ENCODE measurements at regions not wholly inside any gene's neighbourhood (a gene's known extent, or its start where the extent isn't known, plus 50 kb on each side); places are given as distances from the start of the nearest gene placed in this dataset.

DNA sequence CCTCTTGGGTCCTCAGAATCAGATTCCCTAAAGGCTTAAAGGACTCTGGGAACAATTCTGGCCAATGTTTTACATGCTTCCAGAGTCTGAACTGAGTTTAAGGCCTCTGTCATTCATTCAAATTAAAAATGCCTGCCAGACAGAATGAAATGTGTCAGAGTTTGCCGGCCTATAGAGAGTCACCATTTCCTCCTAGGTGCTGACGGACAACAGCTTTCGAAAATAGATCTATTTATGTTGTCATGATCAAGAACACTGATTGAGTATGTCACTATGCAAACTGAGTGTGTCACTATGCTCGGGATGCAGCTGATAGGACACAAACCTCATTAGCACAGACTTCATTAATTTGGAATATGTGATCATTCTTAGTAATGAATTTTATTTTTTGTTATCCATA is 151.4 kb upstream of the TMCC3 start:
- no CpG with 5 or more reads among the region's 4 CpGs for WGBS (ENCODE audit: insufficient coverage)
- Mint-ChIP-seq H3K27ac (no peak overlapping the region), H3K27me3 (ENCODE audit: low read depth in 3 of 3) (peaks cover 0 to 4% (median 0%) of the 10 kb centered on the region in 3 donors), H3K36me3 (no peaks in the 10 kb centered on the region), H3K4me3 (no peak overlapping the region), H3K4me1 (peaks cover 16% of the 10 kb centered on the region), H3K9me3 (no peaks in the 10 kb centered on the region)
- Histone ChIP-seq H3K4me2 (replicated peaks; ENCODE audit: extremely low read depth, low read length, poor library complexity, severe bottlenecking) (no peak overlapping the region), H3K9ac (ENCODE audit: insufficient read depth, low read length, poor library complexity, severe bottlenecking) (no peak overlapping the region), H4K20me1 (ENCODE audit: insufficient read depth, low read length) (no peaks in the 10 kb centered on the region), H3K36me3 (replicated peaks in 1 of 2; ENCODE audit: control insufficient read depth in 1 of 2, insufficient read depth in 2 of 2, low read length in 2 of 2) (no peaks in the 10 kb centered on the region), H3K27me3 (ENCODE audit: control insufficient read depth in 2 of 2, insufficient read depth in 2 of 2, low read length in 2 of 2) (no peaks in the 10 kb centered on the region), H3K4me1 (ENCODE audit: control insufficient read depth in 1 of 2, insufficient read depth in 2 of 2, low read length in 2 of 2) (peaks cover 15 to 17% of the 10 kb centered on the region in 2 donors), H3K79me2 (ENCODE audit: insufficient read depth, low read length) (no peaks in the 10 kb centered on the region), H3K4me3 (replicated peaks in 1 of 3; ENCODE audit: low read depth in 2 of 3, low read length in 3 of 3) (no peak overlapping the region), H3K27ac (ENCODE audit: low read depth in 1 of 2, low read length in 2 of 2) (no peak overlapping the region), H2AFZ (ENCODE audit: insufficient read depth, low read depth, low read length, poor library complexity, severe bottlenecking) (no peak overlapping the region), H3K9me3 (replicated peaks in 1 of 2; ENCODE audit: control insufficient read depth in 1 of 2, insufficient read depth in 1 of 2, low read length in 2 of 2) (no peaks in the 10 kb centered on the region)
- no peak for DNase-seq
- no peak for TF ChIP-seq CTCF (IDR thresholded peaks at IDR 0.05)
- intact Hi-C loops (cut with micrococcal nuclease): no loop called here

- H3K9me3 Mint-ChIP-seq: no peaks in the 10 kb centered on the region
- no CpG with 5 or more reads among the region's 2 CpGs for WGBS (ENCODE audit: insufficient coverage)
- H4K20me1 ChIP-seq (ENCODE audit: insufficient read depth, low read length): no peaks in the 10 kb centered on the region
- no peak overlapping the region for H3K27ac Mint-ChIP-seq
- no peaks in the 10 kb centered on the region for H3K4me1 ChIP-seq (ENCODE audit: control insufficient read depth in 1 of 2, insufficient read depth in 2 of 2, low read length in 2 of 2)
- no peak overlapping the region for H3K9ac ChIP-seq (ENCODE audit: insufficient read depth, low read length, poor library complexity, severe bottlenecking)
- H3K4me3 ChIP-seq (replicated peaks in 1 of 3; ENCODE audit: low read depth in 2 of 3, low read length in 3 of 3): no peak overlapping the region
- no peaks in the 10 kb centered on the region for H3K9me3 ChIP-seq (replicated peaks in 1 of 2; ENCODE audit: control insufficient read depth in 1 of 2, insufficient read depth in 1 of 2, low read length in 2 of 2)
- H3K27me3 Mint-ChIP-seq (ENCODE audit: low read depth in 3 of 3): peaks cover 0 to 2% (median 0%) of the 10 kb centered on the region in 3 donors
- H3K4me1 Mint-ChIP-seq: peaks cover 1% of the 10 kb centered on the region
- no peak for DNase-seq
- H3K27me3 ChIP-seq (ENCODE audit: control insufficient read depth in 2 of 2, insufficient read depth in 2 of 2, low read length in 2 of 2): no peaks in the 10 kb centered on the region
- no peaks in the 10 kb centered on the region for H3K36me3 ChIP-seq (replicated peaks in 1 of 2; ENCODE audit: control insufficient read depth in 1 of 2, insufficient read depth in 2 of 2, low read length in 2 of 2)
- intact Hi-C loops (cut with micrococcal nuclease): no loop called here
- no peaks in the 10 kb centered on the region for H3K79me2 ChIP-seq (ENCODE audit: insufficient read depth, low read length)
- no peak overlapping the region for H3K4me3 Mint-ChIP-seq
- H3K27ac ChIP-seq (ENCODE audit: low read depth in 1 of 2, low read length in 2 of 2): no peak overlapping the region
- no peak for TF ChIP-seq CTCF (IDR thresholded peaks at IDR 0.05)
- H2AFZ ChIP-seq (ENCODE audit: insufficient read depth, low read depth, low read length, poor library complexity, severe bottlenecking): no peak overlapping the region
- H3K36me3 Mint-ChIP-seq: no peaks in the 10 kb centered on the region
- H3K4me2 ChIP-seq (replicated peaks; ENCODE audit: extremely low read depth, low read length, poor library complexity, severe bottlenecking): no peak overlapping the region
These were observed 148.8 kb upstream of the TMCC3 start for GRCh38 chr12:94799136-94799535.

Measured in CD14-positive monocyte (primary cell).